Common myeloid progenitor, CD34-positive (primary cell): ENCODE measurements at regions not wholly inside any gene's neighbourhood (a gene's known extent, or its start where the extent isn't known, plus 50 kb on each side); places are given as distances from the start of the nearest gene placed in this dataset.

ENCODE experiments used
- CTCF ChIA-PET: fragments of 350-600 bp; sonication (Branson Sonifier 250); formaldehyde crosslinking; loops from one replicate; lab custom pipeline; 2021; ENCODE audit warnings: antibody characterized with exemption; lab: Charles Lee
- POLR2A ChIA-PET: fragments of 350-600 bp; sonication (Branson Sonifier 250); formaldehyde crosslinking; loops from one replicate; lab custom pipeline; 2021; ENCODE audit warnings: antibody characterized with exemption; lab: Charles Lee
- DNase-seq, 3 donors: peaks; one replicate each; pipeline versions ENCODE4 v3.0.0 to v3.0.0-alpha.2; 2013
- H3K27ac ChIP-seq, 2 experiments: 1 replicate in 1 of 2; 2 replicates in 1 of 2; pipeline ENCODE4 v1.7.0; 2013; ENCODE audit warnings: inconsistent platforms in 2 of 2, low read length in 2 of 2, mild to moderate bottlenecking in 2 of 2, low read depth in 1 of 2, moderate library complexity in 1 of 2; ENCODE audit not compliant: severe bottlenecking in 2 of 2, insufficient read depth in 1 of 2, poor library complexity in 1 of 2
- H3K27me3 ChIP-seq, 5 experiments: replicated peaks in 2 of 5; 1 replicate in 3 of 5; 2 replicates in 2 of 5; pipeline versions ENCODE4 v1.6.1 to v1.7.0; 2013; ENCODE audit warnings: low read length in 4 of 5, mild to moderate bottlenecking in 2 of 5, moderate library complexity in 2 of 5, inconsistent platforms in 1 of 5; ENCODE audit not compliant: insufficient read depth in 5 of 5, control insufficient read depth in 4 of 5
- H3K36me3 ChIP-seq, 4 experiments: 1 replicate in 2 of 4; 2 replicates in 2 of 4; pipeline versions ENCODE4 v1.6.1 to v1.7.0; 2013; ENCODE audit warnings: low read length in 3 of 4, control low read depth in 1 of 4, mild to moderate bottlenecking in 1 of 4; ENCODE audit not compliant: control insufficient read depth in 4 of 4, insufficient read depth in 4 of 4
- H3K4me1 ChIP-seq, 4 experiments: 1 replicate in 3 of 4; 2 replicates in 1 of 4; pipeline versions ENCODE4 v1.6.1 to v1.7.1; 2013; ENCODE audit warnings: low read length in 3 of 4, mild to moderate bottlenecking in 3 of 4, control low read depth in 1 of 4, inconsistent platforms in 1 of 4, moderate library complexity in 1 of 4; ENCODE audit not compliant: control insufficient read depth in 4 of 4, insufficient read depth in 4 of 4; ENCODE audit errors: control extremely low read depth in 1 of 4
- H3K4me3 ChIP-seq, 7 experiments: 1 replicate in 4 of 7; 2 replicates in 3 of 7; pipeline versions ENCODE4 v1.5.1 to v1.7.0; 2013; ENCODE audit warnings: mild to moderate bottlenecking in 7 of 7, low read length in 6 of 7, moderate library complexity in 6 of 7, inconsistent platforms in 2 of 7, low read depth in 2 of 7, control low read depth in 1 of 7; ENCODE audit not compliant: insufficient read depth in 4 of 7, control insufficient read depth in 1 of 7; ENCODE audit errors: extremely low read depth in 1 of 7
- H3K9me3 ChIP-seq, 5 experiments: 1 replicate in 4 of 5; 2 replicates in 1 of 5; pipeline versions ENCODE4 v1.6.1 to v1.7.1; 2013; ENCODE audit warnings: low read length in 4 of 5, mild to moderate bottlenecking in 2 of 5, inconsistent platforms in 1 of 5, low read depth in 1 of 5, moderate library complexity in 1 of 5; ENCODE audit not compliant: control insufficient read depth in 4 of 5, insufficient read depth in 2 of 5; ENCODE audit errors: control extremely low read depth in 1 of 5
- WGBS: methylation state at CpG from one replicate; pipeline ENCODE4 v1.1.5; 2013; ENCODE audit not compliant: insufficient coverage; 5-methylcytosine and 5-hydroxymethylcytosine counted together

GRCh38 chr12:124207617-124208016, 87.3 kb upstream of the RFLNA start:
- H3K4me3 ChIP-seq = no peak overlapping the region
- ChIA-PET POLR2A (no interaction called here), CTCF (no interaction called here)
- peaks cover 0 to 4% (median 0%) of the 10 kb centered on the region in 5 experiments for H3K27me3 ChIP-seq
- 62% methylated on average over 14 of the region's 15 CpGs for WGBS
- H3K27ac ChIP-seq = no peak overlapping the region
- DNase-seq = no peak
- no peaks in the 10 kb centered on the region for H3K4me1 ChIP-seq
- no peaks in the 10 kb centered on the region for H3K9me3 ChIP-seq
- H3K36me3 ChIP-seq = no peaks in the 10 kb centered on the region

DNA sequence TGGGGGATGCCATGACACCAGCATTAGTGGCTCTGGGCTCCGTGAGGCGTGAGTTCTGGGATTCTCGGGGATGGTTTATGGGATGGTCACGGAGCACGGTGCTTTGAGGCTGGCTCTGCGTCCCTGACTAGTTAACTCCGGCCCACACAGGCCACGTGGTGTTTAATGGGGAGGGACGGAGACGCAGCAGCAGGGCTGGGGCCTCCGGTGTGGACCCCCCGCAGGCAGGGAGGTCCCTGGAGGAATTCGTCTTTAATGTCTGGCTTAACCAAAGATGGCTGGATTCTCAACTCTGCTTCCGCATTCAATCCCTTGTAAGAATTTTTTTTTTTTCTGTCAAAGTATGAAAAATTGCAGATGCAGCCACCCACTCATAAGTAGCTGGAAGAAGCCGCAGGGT, 86.4 kb upstream of the RFLNA start:
- no peak overlapping the region for H3K27ac ChIP-seq
- H3K9me3 ChIP-seq = peaks cover 0 to under 1% (median 0%) of the 10 kb centered on the region in 5 experiments
- H3K27me3 ChIP-seq = peaks cover 0 to 4% (median 0%) of the 10 kb centered on the region in 5 experiments
- 89% methylated on average over 14 of the region's 15 CpGs for WGBS
- ChIA-PET CTCF (no interaction called here), POLR2A (no interaction called here)
- H3K36me3 ChIP-seq = no peaks in the 10 kb centered on the region
- H3K4me1 ChIP-seq = no peaks in the 10 kb centered on the region
- no peak overlapping the region for H3K4me3 ChIP-seq
- DNase-seq = no peak

DNA sequence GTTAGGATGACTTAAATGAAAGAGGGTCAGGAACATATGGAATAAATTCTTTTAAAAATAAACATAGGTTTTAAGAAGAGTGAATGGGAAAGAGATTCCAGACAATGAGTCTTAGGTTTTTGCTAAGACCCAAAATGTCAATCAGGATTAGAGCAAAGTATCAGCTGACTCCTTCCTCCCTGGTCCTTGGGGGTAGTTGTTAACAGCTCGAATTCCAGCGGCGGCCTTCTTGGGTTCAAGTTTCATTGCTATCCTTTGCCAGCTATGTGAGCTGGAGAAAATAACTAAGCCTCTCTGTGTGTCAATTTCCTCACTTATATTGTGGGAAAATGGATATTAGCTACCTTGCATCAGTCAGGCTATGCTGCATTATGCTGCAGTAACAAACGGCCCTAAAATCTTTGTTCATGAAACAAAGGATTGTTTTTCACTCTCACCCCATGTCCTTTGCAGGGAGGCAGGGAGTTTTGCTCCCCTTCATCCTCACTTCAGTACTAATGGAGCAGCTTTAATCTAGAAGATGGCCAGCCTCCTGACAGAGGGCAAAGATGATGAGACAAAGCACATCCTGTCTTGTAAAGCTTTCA, 83.8 kb upstream of the RFLNA start:
- H3K36me3 ChIP-seq = no peaks in the 10 kb centered on the region
- peaks cover 0 to 14% (median 8%) of the 10 kb centered on the region in 5 experiments for H3K9me3 ChIP-seq
- 100% methylated on average over 2 of the region's 4 CpGs for WGBS
- H3K27ac ChIP-seq = no peak overlapping the region
- H3K27me3 ChIP-seq = peaks cover 0 to 4% (median 0%) of the 10 kb centered on the region in 5 experiments
- H3K4me1 ChIP-seq = no peaks in the 10 kb centered on the region
- CTCF ChIA-PET = no interaction called here
- POLR2A ChIA-PET = no interaction called here
- no peak overlapping the region for H3K4me3 ChIP-seq
- no peak for DNase-seq

DNA sequence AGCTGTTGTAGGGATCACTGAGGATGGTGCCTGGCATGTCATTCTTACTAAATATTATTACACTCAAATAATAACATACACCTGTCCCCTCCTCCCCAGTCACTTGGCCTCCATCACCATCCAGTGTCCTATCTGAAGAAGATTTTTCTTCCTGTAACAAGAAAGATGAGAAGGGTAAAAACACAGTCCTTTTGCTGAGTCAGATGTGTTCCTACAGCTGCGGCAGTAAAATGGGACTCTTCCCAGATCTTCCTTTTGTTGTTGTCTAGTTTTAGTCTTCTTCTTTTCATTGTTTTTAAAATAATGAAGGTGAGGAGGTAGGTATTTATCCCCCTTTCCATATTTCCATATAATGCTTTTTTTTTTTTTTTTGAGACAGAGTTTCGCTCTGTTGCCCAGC, 83.1 kb upstream of the RFLNA start:
- H3K4me3 ChIP-seq = no peak overlapping the region
- H3K9me3 ChIP-seq = peaks cover 0 to 14% (median 8%) of the 10 kb centered on the region in 5 experiments
- no peak overlapping the region for H3K27ac ChIP-seq
- ChIA-PET CTCF (no interaction called here), POLR2A (no interaction called here)
- H3K27me3 ChIP-seq = peaks cover 0 to 4% (median 0%) of the 10 kb centered on the region in 5 experiments
- H3K36me3 ChIP-seq = no peaks in the 10 kb centered on the region
- WGBS = no CpG with 5 or more reads among the region's 2 CpGs
- no peaks in the 10 kb centered on the region for H3K4me1 ChIP-seq
- DNase-seq = no peak

GRCh38 chr12:124213666-124214347, 81.1 kb upstream of the RFLNA start:
- H3K4me3 ChIP-seq = no peak overlapping the region
- ChIA-PET CTCF (interaction anchor here (0.8 to 1.2 kb wide), 2 partner anchors 98 to 161 kb away, joined by 3 read pairs; no protein-coding TSS in a partner anchor), POLR2A (no interaction called here)
- peaks cover 0 to 14% (median 8%) of the 10 kb centered on the region in 5 experiments for H3K9me3 ChIP-seq
- no peak for DNase-seq
- H3K36me3 ChIP-seq = no peaks in the 10 kb centered on the region
- 91% methylated on average over 10 of the region's 11 CpGs for WGBS
- H3K27me3 ChIP-seq = no peaks in the 10 kb centered on the region
- no peak overlapping the region for H3K27ac ChIP-seq
- H3K4me1 ChIP-seq = no peaks in the 10 kb centered on the region

GRCh38 chr12:124214574-124214973, 80.3 kb upstream of the RFLNA start:
- Histone ChIP-seq H3K27ac (no peak overlapping the region), H3K4me3 (no peak overlapping the region), H3K4me1 (no peaks in the 10 kb centered on the region), H3K9me3 (peaks cover 0 to 14% (median 8%) of the 10 kb centered on the region in 5 experiments), H3K36me3 (no peaks in the 10 kb centered on the region), H3K27me3 (no peaks in the 10 kb centered on the region)
- ChIA-PET CTCF (no interaction called here), POLR2A (no interaction called here)
- 100% methylated on average over 3 of the region's 3 CpGs for WGBS
- no peak for DNase-seq

GRCh38 chr12:124216966-124217365, 77.9 kb upstream of the RFLNA start:
- 83% methylated on average over 8 of the region's 10 CpGs for WGBS
- H3K9me3 ChIP-seq = peaks cover 0 to 21% (median 9%) of the 10 kb centered on the region in 5 experiments
- ChIA-PET POLR2A (no interaction called here), CTCF (interaction anchor here (0.6 kb wide), 1 partner anchor 102 kb away, joined by 4 read pairs; no protein-coding TSS in a partner anchor)
- no peaks in the 10 kb centered on the region for H3K27me3 ChIP-seq
- H3K4me1 ChIP-seq = no peaks in the 10 kb centered on the region
- no peak overlapping the region for H3K27ac ChIP-seq
- no peaks in the 10 kb centered on the region for H3K36me3 ChIP-seq
- DNase-seq = no peak
- H3K4me3 ChIP-seq = no peak overlapping the region
